Stimulated activated CD8-positive, alpha-beta memory T cell treated with anti-CD3 and anti-CD28 coated beads, Interleukin-15, amount 100 ng/mL, for 48 hours (primary cell): ENCODE measurements at regions not wholly inside any gene's neighbourhood (a gene's known extent, or its start where the extent isn't known, plus 50 kb on each side); places are given as distances from the start of the nearest gene placed in this dataset.

Experiments used
- DNase-seq, 2 donors: peaks; one replicate each; pipeline ENCODE4 v3.0.0-alpha.2; 2020; ENCODE audit warnings: low read depth in 2 of 2

DNA sequence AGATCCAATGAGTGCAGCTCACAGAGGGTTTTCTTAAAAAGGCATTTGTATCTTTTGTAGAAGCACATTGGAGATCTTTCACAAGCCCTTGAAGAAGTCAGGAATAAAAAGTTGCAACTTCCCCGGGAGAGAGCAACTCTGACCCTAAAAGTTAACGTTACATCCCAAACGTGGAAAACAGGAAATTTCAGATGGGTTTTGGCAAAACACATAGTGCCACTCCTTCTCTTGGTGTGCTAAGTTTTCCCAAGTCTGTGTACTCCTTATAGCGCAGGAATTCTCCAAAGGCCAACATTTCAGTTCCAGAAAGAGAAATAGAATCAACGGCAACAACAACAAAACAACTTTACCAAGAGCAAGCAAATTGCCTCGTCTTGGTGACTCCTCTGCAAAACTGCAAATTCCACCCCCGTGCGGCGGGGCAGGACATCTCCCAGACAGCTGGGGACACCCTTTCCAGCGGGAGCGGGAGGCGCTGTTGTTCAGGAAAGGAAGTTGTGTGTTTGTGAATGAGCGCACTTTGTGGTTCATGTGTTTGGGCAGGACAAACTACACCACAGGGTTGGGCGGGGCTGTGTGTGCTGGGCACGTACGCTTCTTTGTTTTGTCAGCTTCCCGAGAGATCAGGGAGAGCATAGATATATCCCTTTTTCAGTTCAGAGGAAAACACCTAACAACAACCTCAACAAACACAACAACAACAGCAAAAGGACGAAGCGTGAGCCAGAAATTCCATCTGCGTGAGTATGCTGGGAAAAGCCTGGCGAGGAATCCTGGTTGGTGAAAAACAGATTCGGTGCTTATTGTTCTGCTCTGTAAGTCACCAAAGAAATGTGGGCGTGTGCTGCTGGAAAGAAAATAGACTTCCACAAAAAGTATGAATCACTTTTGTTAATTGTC is 294.7 kb upstream of the PITRM1 start:
- no peak for DNase-seq

GRCh38 chr10:3465406-3465891 is 292.9 kb upstream of the PITRM1 start:
- DNase-seq: no peak

DNA sequence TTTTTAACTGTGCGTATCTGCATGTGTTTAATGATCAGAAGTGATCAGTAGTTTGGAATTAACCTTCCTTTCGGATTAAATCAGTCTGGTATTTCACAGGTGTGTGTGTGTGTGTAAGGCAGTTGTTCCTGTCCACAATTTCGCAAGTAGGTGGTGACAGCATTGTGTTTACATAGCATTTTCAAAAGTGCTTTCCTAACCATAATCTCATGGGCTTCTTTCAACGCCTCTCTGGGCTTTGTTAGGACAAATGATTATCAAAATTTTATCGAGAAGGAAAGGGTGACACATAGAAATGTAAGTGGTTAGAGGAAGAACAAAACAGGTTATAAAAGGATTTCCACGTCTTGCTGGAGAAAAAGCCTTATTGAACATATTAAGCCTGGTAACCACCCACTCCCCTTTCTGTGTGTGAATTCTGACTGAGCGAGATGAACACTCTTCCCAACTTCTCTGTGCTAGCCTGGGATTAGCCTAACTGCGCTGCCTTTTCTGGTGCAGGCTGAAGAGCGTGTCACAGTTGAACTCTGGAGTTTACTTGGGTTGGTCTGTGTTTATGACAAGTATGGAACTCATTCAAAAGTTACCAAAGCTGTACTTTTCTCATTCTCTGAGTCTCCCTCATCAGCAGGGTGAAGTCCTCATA is 292.3 kb upstream of the PITRM1 start:
- no peak for DNase-seq

- DNase-seq: no peak
Observed at GRCh38 chr10:3460420-3461128, 288.0 kb upstream of the PITRM1 start.

DNA sequence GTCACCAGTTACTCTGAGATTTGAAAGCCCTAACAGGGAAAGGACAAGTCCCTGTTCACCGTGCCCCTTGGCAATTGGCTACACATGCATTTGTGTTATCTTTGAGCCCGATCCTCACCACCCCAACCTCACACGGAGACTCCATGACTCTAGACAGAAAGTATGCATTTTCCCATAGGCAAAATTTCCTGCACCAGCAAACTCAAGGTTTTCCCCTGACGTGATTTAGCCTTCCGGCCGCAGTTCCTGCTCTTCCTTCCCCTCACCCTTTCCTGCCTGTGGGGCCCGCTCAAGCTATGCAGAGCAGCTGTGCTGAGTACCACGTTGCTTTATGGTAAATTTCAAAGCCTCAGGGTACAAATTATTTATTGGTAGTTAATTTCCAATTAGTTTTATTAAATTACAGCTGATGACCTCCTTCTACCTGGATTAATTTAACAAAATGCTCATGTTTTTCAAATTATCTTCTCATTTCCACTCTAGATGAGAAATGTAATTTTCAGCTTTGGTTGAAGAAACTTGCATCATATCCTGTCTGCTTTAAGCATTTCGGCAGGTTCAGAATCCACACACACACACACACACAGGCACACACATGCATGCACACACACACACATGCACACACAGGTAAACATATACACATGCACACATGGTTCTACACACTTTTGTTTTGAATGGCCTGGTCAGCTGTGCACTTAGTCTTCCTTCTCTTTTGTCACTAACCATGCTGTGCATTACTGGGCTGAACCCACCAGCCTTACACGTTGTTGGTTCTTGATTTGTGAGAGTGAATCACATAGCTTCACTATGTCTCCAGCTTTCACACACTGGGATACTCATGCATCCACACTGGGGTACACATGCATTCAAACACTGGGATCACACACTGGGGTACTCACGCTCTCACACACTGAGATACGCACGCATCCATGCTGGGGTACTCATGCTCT is 283.1 kb upstream of the PITRM1 start:
- DNase-seq: no peak

- no peak for DNase-seq
Observed at GRCh38 chr10:3452683-3453361, 280.2 kb upstream of the PITRM1 start.

DNA sequence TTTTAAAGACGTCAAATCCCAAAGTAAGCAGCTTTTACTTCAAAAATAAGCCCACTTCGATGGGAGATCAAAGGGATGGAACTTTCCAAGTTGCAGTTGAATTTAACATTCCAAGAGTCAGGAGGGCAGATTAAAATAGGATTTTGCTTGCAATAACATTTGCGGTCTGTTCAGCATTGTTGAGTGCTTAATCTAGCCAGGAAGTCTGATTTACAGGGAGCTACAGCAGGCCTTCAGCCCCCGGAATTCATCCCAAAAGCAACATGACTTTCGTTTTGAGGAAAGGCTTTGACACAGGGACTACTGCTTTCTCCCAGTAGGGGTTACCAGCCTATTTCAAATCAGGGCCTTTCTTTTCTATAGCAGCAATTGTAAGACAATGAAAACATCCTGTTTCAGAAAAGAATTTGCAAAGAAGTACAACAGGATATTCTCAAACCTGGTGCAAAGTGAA is 279.6 kb upstream of the PITRM1 start:
- no peak for DNase-seq

DNA sequence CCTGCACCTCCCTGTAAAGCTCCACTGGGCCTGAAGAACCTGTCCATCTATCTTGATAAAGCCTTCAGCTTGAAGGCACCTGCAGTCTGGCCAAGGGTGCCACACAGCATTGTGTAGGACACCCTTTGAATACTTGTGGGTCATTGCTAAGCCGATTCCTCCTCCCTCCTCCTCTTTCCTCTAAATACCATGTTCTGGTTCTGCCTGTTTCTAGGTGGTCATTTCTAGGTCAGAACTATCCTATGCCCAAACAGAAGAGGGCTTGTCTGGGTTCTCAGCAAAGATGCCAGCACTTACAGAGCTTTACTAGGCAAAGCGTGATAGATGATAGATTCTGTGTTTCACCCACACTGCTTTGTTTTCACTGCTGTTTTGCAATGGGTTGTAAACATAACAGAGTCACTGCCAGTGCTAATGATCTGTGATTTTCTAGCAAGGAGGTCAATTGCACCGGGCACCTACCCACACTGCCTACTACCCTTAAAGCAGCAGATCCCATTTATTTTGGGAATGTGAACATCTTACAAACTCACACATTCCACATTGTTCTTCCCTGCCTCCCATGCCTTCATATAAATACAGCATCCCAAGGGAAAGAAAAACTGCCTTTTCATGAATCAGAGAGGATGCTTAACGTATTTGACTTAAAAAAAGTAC is 279.1 kb upstream of the PITRM1 start:
- DNase-seq: no peak

GRCh38 chr10:3446221-3446620 is 273.6 kb upstream of the PITRM1 start:
- DNase-seq: no peak

DNA sequence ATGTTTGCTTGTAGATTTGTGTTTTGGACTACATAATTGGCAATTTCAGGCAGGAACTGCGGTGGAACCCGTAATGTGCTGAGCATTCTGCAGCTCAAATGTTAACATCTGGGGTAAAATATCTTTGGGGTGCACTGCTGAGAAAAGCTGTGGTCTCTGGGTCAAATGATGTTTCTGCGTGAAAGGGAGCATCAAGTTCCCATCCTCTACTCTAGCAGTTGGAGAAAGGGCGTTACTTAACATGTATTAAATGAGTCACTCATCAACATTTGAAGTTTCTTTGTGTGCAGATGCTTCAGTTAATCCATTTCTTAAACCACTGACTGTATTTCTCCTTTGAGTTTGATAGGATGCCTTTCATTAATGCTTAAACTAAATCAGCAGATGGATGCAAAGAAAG is 273.1 kb upstream of the PITRM1 start:
- DNase-seq: no peak

GRCh38 chr10:3442451-3442990 is 269.9 kb upstream of the PITRM1 start:
- no peak for DNase-seq

- no peak for DNase-seq
Observed at GRCh38 chr10:3439183-3439582, 266.6 kb upstream of the PITRM1 start.

DNA sequence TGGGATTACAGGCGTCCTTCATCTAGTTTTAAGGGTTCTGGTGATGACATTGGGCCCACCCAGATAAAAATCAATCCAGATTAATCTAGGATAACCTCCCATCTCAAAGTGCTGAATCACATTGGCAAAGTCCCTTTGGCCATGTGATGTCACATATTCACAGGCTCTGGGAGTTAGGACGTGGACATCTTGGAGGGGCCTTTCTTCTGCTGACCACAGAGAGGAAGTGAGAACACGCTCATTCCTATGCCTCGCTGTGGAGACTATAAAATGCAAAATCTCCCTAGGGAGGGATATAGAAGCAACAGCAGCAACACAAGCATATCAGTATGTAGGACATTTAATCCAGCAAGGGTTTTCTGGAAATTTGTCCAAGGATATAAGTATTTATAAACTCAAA is 266.0 kb upstream of the PITRM1 start:
- no peak for DNase-seq

GRCh38 chr10:3435671-3436070 is 263.1 kb upstream of the PITRM1 start:
- no peak for DNase-seq

GRCh38 chr10:3433988-3434387 is 261.4 kb upstream of the PITRM1 start:
- DNase-seq: no peak

DNA sequence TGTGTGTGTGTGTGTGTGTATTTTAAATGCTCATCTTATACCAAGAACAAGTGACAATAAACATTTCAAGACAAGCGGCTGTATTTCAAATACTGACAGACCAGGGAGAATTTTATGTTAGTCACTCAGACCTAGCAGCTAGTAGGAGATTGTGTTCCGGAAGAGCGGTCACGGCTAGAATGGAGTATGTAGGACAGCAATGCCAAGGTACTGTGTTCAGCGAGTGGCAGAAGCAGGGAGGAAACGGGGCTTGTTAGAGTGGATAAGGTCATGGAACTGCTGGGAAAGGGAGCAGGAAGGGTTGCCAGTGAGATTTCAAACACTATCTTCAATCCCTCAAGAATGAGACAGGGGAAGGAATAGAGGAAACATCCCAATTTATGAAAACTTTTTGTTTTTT is 260.5 kb upstream of the PITRM1 start:
- DNase-seq: no peak

DNA sequence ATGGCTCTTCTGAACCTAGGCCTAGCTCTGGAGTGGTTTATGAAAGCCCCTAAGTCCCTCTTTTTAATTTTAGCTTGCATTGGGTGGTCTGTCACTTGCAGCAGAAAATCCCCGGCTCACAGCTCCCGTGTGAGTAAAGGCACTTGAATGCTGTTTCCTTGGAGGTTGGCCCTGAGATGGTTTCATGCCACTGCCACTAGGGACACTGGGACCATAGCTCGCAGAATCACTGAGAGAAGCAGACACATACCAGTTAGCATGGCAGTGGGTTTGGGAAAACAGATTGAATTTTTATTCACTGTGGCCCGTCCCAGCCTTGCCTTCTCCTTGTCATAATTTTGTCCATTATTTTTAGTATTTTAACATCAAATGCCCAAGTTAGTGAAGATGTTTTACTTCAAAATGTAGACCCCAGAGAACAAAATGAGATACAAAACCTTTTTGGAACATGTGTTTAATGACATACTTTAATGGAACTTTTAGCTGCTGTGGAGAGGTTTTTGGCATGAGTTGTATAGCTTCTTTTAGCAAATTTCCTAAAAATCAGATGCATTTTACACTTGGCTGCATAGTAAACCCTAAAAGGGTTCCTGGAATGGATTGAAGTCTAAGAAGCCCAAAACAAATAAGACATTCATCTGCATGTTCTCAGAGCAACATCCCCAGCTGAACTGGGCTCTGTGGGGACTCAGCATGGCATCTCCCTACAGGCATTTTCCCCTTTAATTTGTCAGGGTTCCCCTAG is 259.7 kb upstream of the PITRM1 start:
- no peak for DNase-seq

GRCh38 chr10:3430501-3430900 is 257.9 kb upstream of the PITRM1 start:
- no peak for DNase-seq

DNA sequence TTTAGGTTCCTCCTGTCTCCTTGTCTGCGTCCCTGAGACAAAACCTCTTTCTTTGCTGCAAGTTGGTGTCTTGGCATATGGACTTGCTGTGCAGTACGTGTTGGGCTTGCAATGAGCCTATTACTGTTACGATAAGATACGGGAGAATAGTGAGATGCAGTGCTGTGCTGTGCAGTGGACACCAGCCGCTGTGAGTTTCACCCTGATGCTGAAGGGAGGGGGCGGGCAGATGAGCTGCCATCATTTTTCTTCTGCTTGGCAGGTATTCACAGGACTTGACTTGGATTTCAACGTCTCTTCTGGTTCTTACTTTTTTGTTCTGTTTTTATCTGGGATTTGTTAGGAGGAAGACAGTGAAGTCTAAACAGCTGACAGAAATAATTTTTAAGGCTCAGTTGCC is 257.1 kb upstream of the PITRM1 start:
- no peak for DNase-seq
